ENCODE measurements at regions not wholly inside any gene's neighbourhood (a gene's known extent, or its start where the extent isn't known, plus 50 kb on each side); places are given as distances from the start of the nearest gene placed in this dataset.
"Not testable (repeated sequence)": the region's sequence is repeated elsewhere in the genome, so short reads cannot be mapped to it uniquely, and the experiment has no call there.

DNA sequence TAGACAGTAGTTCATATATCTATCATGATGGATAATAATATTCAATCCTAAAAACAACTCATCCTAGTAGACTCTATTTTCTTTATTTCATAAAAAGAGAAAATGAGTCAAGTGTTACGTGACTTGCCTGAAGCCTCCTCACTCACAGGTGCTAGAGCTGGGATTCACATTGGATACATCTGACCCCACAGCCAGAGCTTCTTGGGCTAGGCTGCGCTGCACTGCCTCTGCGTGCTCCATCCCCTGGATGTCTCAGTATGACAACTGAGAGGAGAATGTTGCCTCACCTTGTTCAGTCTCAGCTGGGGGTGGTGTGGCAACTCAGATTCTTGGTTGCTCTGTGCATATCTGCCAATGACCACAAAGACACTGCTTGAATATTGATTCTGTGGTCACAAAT, 286.6 kb downstream of the LIG4 start:
- Histone ChIP-seq H3K4me3 (ENCODE audit: low read depth, low read length) (no peak overlapping the region), H3K9me3 (ENCODE audit: control insufficient read depth, insufficient read depth, low read length) (no peaks in the 10 kb centered on the region), H3K27ac (ENCODE audit: low read depth, low read length) (no peak overlapping the region), H3K27me3 (ENCODE audit: control insufficient read depth, insufficient read depth, low read length) (peaks cover 6% of the 10 kb centered on the region)
- no peak for TF ChIP-seq CTCF (IDR thresholded peaks at IDR 0.05; ENCODE audit: low read depth, low read length)
- CTCF ChIA-PET = no interaction called here
- POLR2A ChIA-PET = no interaction called here
- DNase-seq (ENCODE audit: low read depth, low spot score) = no peak

- DNase-seq (ENCODE audit: low read depth, low spot score) = no peak
- no peak for TF ChIP-seq CTCF (IDR thresholded peaks at IDR 0.05; ENCODE audit: low read depth, low read length)
- POLR2A ChIA-PET = no interaction called here
- H3K4me3 ChIP-seq (ENCODE audit: low read depth, low read length) = no peak overlapping the region
- CTCF ChIA-PET = no interaction called here
- peaks cover 4% of the 10 kb centered on the region for H3K27me3 ChIP-seq (ENCODE audit: control insufficient read depth, insufficient read depth, low read length)
- no peak overlapping the region for H3K27ac ChIP-seq (ENCODE audit: low read depth, low read length)
- H3K9me3 ChIP-seq (ENCODE audit: control insufficient read depth, insufficient read depth, low read length) = no peaks in the 10 kb centered on the region
These were observed 287.8 kb downstream of the LIG4 start for GRCh38 chr13:107927557-107927956.

DNA sequence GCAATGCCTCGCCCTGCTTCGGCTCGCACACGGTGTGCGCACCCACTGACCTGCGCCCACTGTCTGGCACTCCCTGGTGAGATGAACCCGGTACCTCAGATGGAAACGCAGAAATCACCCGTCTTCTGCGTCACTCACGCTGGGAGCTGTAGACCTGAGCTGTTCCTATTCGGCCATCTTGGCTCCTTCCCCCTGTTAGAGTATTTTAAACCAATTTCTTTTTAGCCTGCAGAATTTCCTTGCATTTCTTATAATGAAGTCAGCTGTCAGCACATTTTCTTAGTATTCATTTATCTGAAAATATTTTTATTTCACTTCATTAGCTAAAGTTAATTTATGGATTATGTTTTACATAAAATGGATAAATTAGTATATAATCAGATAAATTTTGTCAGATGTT, 288.8 kb downstream of the LIG4 start:
- H3K27me3 ChIP-seq (ENCODE audit: control insufficient read depth, insufficient read depth, low read length); H3K9me3 ChIP-seq (ENCODE audit: control insufficient read depth, insufficient read depth, low read length); POLR2A ChIA-PET; CTCF ChIA-PET; H3K27ac ChIP-seq (ENCODE audit: low read depth, low read length); DNase-seq (ENCODE audit: low read depth, low spot score); H3K4me3 ChIP-seq (ENCODE audit: low read depth, low read length): not testable (repeated sequence)

DNA sequence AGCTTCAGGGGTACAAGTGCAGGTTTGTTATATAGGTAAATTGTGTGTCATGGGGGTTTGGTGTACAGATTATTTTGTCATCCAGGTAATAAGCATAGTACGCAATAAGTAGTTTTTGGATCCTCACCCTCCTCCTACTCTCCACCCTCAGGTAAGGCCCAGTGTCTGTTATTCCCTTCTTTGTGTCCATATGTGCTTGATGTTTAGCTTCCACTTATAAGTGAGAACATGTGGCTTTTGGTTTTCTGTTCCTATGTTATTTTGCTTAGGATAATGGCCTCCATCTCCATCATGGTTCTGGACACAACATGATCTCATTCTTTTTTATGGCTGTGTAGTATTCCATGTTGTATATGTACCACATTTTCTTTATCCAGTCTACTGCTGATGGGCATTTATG, 298.4 kb downstream of the LIG4 start:
- H3K9me3 ChIP-seq (ENCODE audit: control insufficient read depth, insufficient read depth, low read length); H3K4me3 ChIP-seq (ENCODE audit: low read depth, low read length); H3K27me3 ChIP-seq (ENCODE audit: control insufficient read depth, insufficient read depth, low read length); POLR2A ChIA-PET; DNase-seq (ENCODE audit: low read depth, low spot score); CTCF ChIA-PET; H3K27ac ChIP-seq (ENCODE audit: low read depth, low read length): not testable (repeated sequence)

GRCh38 chr13:107912745-107913144, 302.6 kb downstream of the LIG4 start:
- Histone ChIP-seq H3K27ac (ENCODE audit: low read depth, low read length) (no peak overlapping the region), H3K9me3 (ENCODE audit: control insufficient read depth, insufficient read depth, low read length) (peaks cover 5% of the 10 kb centered on the region; the same call in 1 of the 2 replicates), H3K4me3 (ENCODE audit: low read depth, low read length) (no peak overlapping the region), H3K27me3 (ENCODE audit: control insufficient read depth, insufficient read depth, low read length) (no peaks in the 10 kb centered on the region)
- TF ChIP-seq CTCF (IDR thresholded peaks at IDR 0.05; ENCODE audit: low read depth, low read length) = no peak
- no peak for DNase-seq (ENCODE audit: low read depth, low spot score)
- ChIA-PET POLR2A (no interaction called here), CTCF (no interaction called here)

- Histone ChIP-seq H3K4me3 (ENCODE audit: low read depth, low read length) (no peak overlapping the region), H3K27me3 (ENCODE audit: control insufficient read depth, insufficient read depth, low read length) (no peaks in the 10 kb centered on the region), H3K9me3 (ENCODE audit: control insufficient read depth, insufficient read depth, low read length) (no peaks in the 10 kb centered on the region), H3K27ac (ENCODE audit: low read depth, low read length) (no peak overlapping the region)
- POLR2A ChIA-PET = interaction anchor here (0.6 kb wide), 1 partner anchor 39 kb away, joined by 8 read pairs; no protein-coding TSS in a partner anchor
- CTCF ChIA-PET = no interaction called here
- no peak for TF ChIP-seq CTCF (IDR thresholded peaks at IDR 0.05; ENCODE audit: low read depth, low read length)
- no peak for DNase-seq (ENCODE audit: low read depth, low spot score)
These were observed 308.1 kb downstream of the LIG4 start for GRCh38 chr13:107907065-107907805.
